SK-N-SH (cell line): ENCODE measurements at regions not wholly inside any gene's neighbourhood (a gene's known extent, or its start where the extent isn't known, plus 50 kb on each side); places are given as distances from the start of the nearest gene placed in this dataset.

Experiments used
- CHD2 ChIP-seq: fragments of 150-350 bp; IDR thresholded peaks from 2 replicates; pipeline ENCODE4 v1.6.1; 2018; ENCODE audit warnings: low read length; ENCODE audit not compliant: partially characterized antibody
- CTCF ChIP-seq: fragments of 200-600 bp; sonication (generic); IDR thresholded peaks from 2 replicates; pipeline ENCODE4 v1.6.1; 2017; ENCODE audit warnings: antibody characterized with exemption, mild to moderate bottlenecking, moderate library complexity
- EP300 ChIP-seq, 2 experiments: IDR thresholded peaks; 2 replicates each; pipeline versions ENCODE4 v1.4.0 to v1.6.1; 2012; ENCODE audit warnings: borderline replicate concordance in 1 of 2, low read depth in 1 of 2, low read length in 1 of 2
- EZH2phosphoT487 ChIP-seq: fragments of 200-600 bp; sonication (generic); IDR thresholded peaks from 2 replicates; pipeline ENCODE4 v1.6.1; 2017; ENCODE audit warnings: low read depth, mixed run types, mild to moderate bottlenecking, antibody characterized with exemption, moderate library complexity, borderline replicate concordance
- FOXJ3 ChIP-seq: sonication (generic); formaldehyde crosslinking; IDR thresholded peaks from 2 replicates; pipeline ENCODE4 v1.5.1; 2020; ENCODE audit warnings: mild to moderate bottlenecking, missing genetic modification reagents
- FOXM1 ChIP-seq: IDR thresholded peaks from 2 replicates; pipeline ENCODE4 v1.4.0; 2012; ENCODE audit warnings: low read depth, mild to moderate bottlenecking
- MEF2A ChIP-seq: IDR thresholded peaks from 2 replicates; pipeline ENCODE4 v1.4.0; 2012; ENCODE audit warnings: low read depth, borderline replicate concordance
- MXI1 ChIP-seq: IDR thresholded peaks from 2 replicates; pipeline ENCODE4 v1.6.1; 2012; ENCODE audit warnings: mild to moderate bottlenecking, low read depth, low read length, improper control_type of control experiment
- POLR2AphosphoS5 ChIP-seq: IDR thresholded peaks from 2 replicates; pipeline ENCODE4 v1.6.1; 2012; ENCODE audit warnings: low read depth, low read length
- REST ChIP-seq: IDR thresholded peaks from 2 replicates; pipeline ENCODE4 v1.6.1; 2012; ENCODE audit warnings: mild to moderate bottlenecking, low read depth, low read length, moderate library complexity
- SIN3A ChIP-seq: IDR thresholded peaks from 2 replicates; pipeline ENCODE4 v1.6.1; 2012; ENCODE audit warnings: low read depth, mild to moderate bottlenecking, low read length, moderate library complexity, borderline replicate concordance
- SMC3 ChIP-seq: IDR thresholded peaks from 2 replicates; pipeline ENCODE4 v1.6.1; 2012; ENCODE audit warnings: low read depth, low read length, improper control_type of control experiment
- TAF1 ChIP-seq: IDR thresholded peaks from 2 replicates; pipeline ENCODE4 v1.6.1; 2012; ENCODE audit warnings: low read depth, mild to moderate bottlenecking, low read length, moderate library complexity, borderline replicate concordance
- TCF12 ChIP-seq: IDR thresholded peaks from 2 replicates; pipeline ENCODE4 v1.4.0; 2012

- TF ChIP-seq EZH2phosphoT487 (no peak), MEF2A (no peak), FOXJ3 (CRISPR knock-in tag) (no peak), CTCF (no peak), POLR2AphosphoS5 (no peak), FOXM1 (no peak), TAF1 (no peak), TCF12 (no peak), SIN3A (no peak), CHD2 (no peak), EP300 (IDR thresholded peaks at IDR 0.05; ENCODE audit: borderline replicate concordance in 1 of 2, low read depth in 1 of 2, low read length in 1 of 2) (no peak), MXI1 (no peak), REST (no peak), SMC3 (no peak)
Observed at GRCh38 chrX:51837451-51837850, 56.0 kb upstream of the MAGED1 start.
